Heart right ventricle (tissue), 16 donors: ENCODE measurements at regions not wholly inside any gene's neighbourhood (a gene's known extent, or its start where the extent isn't known, plus 50 kb on each side); places are given as distances from the start of the nearest gene placed in this dataset.

Experiments
- ATAC-seq, 8 donors: fragments of 200-7000 bp; cut with Tn5 transposase; one replicate each; pipeline ENCODE4 v1.9.1; 2020; ENCODE audit warnings: mild to moderate bottlenecking in 8 of 8, moderate library complexity in 8 of 8, moderate number of reproducible peaks in 1 of 8
- DNase-seq, 2 donors: peaks; one replicate each; pipeline ENCODE4 v3.0.0-alpha.2; 2020
- H3K27ac ChIP-seq, 10 donors: fragments of 200-600 bp; sonication (generic) in 2 of 10; one replicate each; pipeline versions ENCODE4 v1.5.0 to v1.8.0; 2020 to 2022; ENCODE audit warnings: mild to moderate bottlenecking in 3 of 10
- H3K27me3 ChIP-seq, 7 donors: fragments of 200-600 bp; one replicate each; pipeline ENCODE4 v1.8.0; 2021 to 2022; ENCODE audit warnings: mild to moderate bottlenecking in 2 of 7
- H3K36me3 ChIP-seq, 9 donors: fragments of 200-600 bp; sonication (generic) in 1 of 9; one replicate each; pipeline versions ENCODE4 v1.5.0 to v1.8.0; 2020 to 2022; ENCODE audit warnings: mild to moderate bottlenecking in 2 of 9
- H3K4me1 ChIP-seq, 9 donors: fragments of 200-600 bp; sonication (generic) in 1 of 9; one replicate each; pipeline versions ENCODE4 v1.5.0 to v1.8.0; 2020 to 2022; ENCODE audit warnings: mild to moderate bottlenecking in 4 of 9
- H3K4me3 ChIP-seq, 10 donors: fragments of 200-600 bp; sonication (generic) in 2 of 10; one replicate each; pipeline versions ENCODE4 v1.5.0 to v1.8.0; 2020 to 2022; ENCODE audit warnings: mild to moderate bottlenecking in 7 of 10, moderate library complexity in 2 of 10
- H3K9me3 ChIP-seq, 11 donors: fragments of 200-600 bp in 10 of 11; sonication (generic) in 2 of 11; one replicate each; pipeline versions ENCODE4 v1.5.0 to v1.8.0; 2013 to 2022; ENCODE audit warnings: mild to moderate bottlenecking in 2 of 11, control low read depth in 1 of 11, moderate library complexity in 1 of 11
- WGBS, 2 donors: extraction: QIAGEN DNeasy Blood & Tissue Kit; methylation state at CpG; one replicate each; pipeline ENCODE4 v1.1.7; 2013; ENCODE audit warnings: inconsistent platforms in 1 of 2; 5-methylcytosine and 5-hydroxymethylcytosine counted together
- intact Hi-C, 10 donors: fragments of 100-400 bp; cut with DNase I; formaldehyde crosslinking; loops; one replicate each; pipeline versions ENCODE4 v1.11.1 to v1.14.2; 2022
- TF ChIP-seq, protein P1 (sequence below), 9 donors: fragments of 200-600 bp; sonication (generic) in 2 of 9; IDR thresholded peaks; one replicate each; pipeline versions ENCODE4 v1.5.0 to v1.8.0; 2021 to 2022; ENCODE audit warnings: antibody characterized with exemption in 9 of 9, mild to moderate bottlenecking in 5 of 9, moderate library complexity in 1 of 9
- donor health status: Arrhythmogenic right ventricular cardiomyopathy.
- donor health status: ischemic (EF 13 %, LVEDD 7.1; RV severe dilation, severe dysfunction).
- donor health status: healthy with polysubstance abuse.
- donor health status: DM: no; HTN: yes; CAD: no.
- donor health status: DM: no; HTN: no; CAD: no.
- donor health status: ischemic (EF 25% LVEDD 6.9; RV normal size, moderate dysfunction).
- donor health status: ischemic (EF 25% LVEDD 5.7; RV mildly dilated, moderate dysfunction).
- donor health status: healthy.
- donor health status: DM: yes; HTN: yes; CAD: no.
- donor health status: Ischemic cardiomyopathy.
- donor health status: ischemic (EF 35%, LVEDD 5.7; RV mildly dilated, moderate dysfunction).
- donor health status: nonischemic (EF 11% LVEDD 7.7; RV severe dilation, severe dysfunction).
- donor health status: DM: yes; HTN: yes; CAD: no.
- donor health status: PGD.
- donor health status: ischemic (EF 29% LVEDD 5.4; RV normal size, mild dysfunction).
- donor health status: nonischemic (EF 23%, LVEDD 6.1; RV moderate dilation, normal function).

DNA sequence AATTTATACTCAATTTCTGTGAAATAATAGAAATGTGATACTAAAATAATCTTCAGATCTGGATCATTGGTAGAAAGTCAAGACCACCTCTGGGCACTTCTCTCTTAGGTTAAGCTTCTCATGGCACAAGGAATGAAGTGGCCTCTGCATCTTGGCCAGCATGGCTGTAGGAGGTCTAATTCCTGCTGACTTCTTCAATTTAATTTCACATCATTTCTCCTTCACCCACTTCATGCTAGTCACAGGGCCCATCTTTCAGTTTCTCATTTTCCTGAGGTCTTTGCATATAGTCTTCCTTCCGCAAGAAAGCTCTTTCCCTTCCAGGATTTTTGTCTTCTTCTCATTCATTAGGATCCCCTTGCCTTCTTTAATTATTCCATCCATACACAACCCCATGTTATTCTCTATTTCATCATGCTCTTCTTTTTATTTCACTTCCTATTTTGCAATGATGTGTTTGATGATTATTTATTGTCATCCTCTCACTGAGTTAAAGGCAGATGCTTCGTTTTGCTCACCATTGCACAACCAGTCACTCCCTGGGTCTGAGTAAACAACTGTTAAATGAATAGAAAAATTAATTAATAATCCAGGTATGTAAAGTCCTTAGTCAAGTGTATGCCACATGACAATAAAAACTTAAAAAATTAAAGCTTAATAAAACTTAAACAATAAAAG is 397.4 kb downstream of the SPRY2 start:
- intact Hi-C loops, result no loop called here

DNA sequence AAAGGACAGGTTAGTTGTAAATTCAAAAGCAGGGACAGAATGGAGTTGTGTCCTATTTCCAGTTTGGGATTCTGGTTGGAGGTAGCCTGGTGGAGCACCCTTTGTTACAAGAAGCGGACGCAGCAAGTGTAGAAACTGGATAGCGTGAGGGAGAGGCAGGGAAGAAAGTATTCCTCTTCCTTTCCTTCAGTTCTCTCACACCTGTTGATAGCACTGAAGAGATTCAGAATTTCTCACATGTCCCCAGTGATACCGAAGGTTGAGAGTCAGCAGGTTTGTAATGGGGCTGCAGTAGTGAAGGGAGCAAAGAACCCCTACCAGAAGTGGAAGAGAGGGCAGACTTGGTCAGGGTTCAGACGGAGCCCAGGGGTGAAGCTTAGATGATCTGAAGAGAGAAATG is 399.2 kb downstream of the SPRY2 start:
- Histone ChIP-seq H3K27ac (no peak overlapping the region), H3K36me3 (no peaks in the 10 kb centered on the region), H3K27me3 (no peaks in the 10 kb centered on the region), H3K4me1 (peaks cover 0 to 8% (median under 1%) of the 10 kb centered on the region in 9 donors), H3K9me3 (no peaks in the 10 kb centered on the region), H3K4me3 (no peak overlapping the region)
- TF ChIP-seq, protein P1, sequence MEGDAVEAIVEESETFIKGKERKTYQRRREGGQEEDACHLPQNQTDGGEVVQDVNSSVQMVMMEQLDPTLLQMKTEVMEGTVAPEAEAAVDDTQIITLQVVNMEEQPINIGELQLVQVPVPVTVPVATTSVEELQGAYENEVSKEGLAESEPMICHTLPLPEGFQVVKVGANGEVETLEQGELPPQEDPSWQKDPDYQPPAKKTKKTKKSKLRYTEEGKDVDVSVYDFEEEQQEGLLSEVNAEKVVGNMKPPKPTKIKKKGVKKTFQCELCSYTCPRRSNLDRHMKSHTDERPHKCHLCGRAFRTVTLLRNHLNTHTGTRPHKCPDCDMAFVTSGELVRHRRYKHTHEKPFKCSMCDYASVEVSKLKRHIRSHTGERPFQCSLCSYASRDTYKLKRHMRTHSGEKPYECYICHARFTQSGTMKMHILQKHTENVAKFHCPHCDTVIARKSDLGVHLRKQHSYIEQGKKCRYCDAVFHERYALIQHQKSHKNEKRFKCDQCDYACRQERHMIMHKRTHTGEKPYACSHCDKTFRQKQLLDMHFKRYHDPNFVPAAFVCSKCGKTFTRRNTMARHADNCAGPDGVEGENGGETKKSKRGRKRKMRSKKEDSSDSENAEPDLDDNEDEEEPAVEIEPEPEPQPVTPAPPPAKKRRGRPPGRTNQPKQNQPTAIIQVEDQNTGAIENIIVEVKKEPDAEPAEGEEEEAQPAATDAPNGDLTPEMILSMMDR (IDR thresholded peaks at IDR 0.05), result no peak
- ATAC-seq, result no peak
- DNase-seq, result no peak
- intact Hi-C loops, result no loop called here
- WGBS, 2 donors, result 90 to 96% methylated on average over 5 of the region's 5 CpGs

More for the DNA sequence above, 397.4 kb downstream of the SPRY2 start:
- no peak for DNase-seq
- TF ChIP-seq, protein P1 (IDR thresholded peaks at IDR 0.05), result no peak
- WGBS, 2 donors, result 70 to 84% methylated on average over 2 of the region's 2 CpGs
- Histone ChIP-seq H3K4me1 (no peaks in the 10 kb centered on the region), H3K9me3 (peaks cover 0 to 10% (median 0%) of the 10 kb centered on the region in 11 donors), H3K36me3 (no peaks in the 10 kb centered on the region), H3K27ac (no peak overlapping the region), H3K27me3 (no peaks in the 10 kb centered on the region), H3K4me3 (no peak overlapping the region)
- ATAC-seq, result no peak

DNA sequence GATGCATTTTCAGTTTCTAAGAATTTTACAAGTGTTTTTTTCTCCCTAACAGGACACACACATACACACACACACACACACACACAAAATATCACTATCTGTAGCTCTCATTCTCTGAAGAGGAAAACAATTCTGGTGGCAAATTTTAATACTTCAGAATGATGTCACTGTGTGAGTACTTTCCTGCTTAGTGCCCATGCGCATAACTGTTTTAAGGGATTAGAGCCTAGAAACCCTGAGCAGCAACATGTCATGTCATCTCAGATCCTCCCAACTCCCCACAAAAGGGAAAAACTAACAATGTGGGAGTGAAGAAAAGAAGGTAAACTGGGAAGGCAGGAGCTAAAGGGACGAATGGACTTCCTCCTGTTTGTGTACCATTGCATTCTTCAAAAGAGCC is 401.2 kb downstream of the SPRY2 start:
- WGBS, 2 donors, result 75 to 87% methylated on average over 2 of the region's 2 CpGs
- ATAC-seq, result no peak

DNA sequence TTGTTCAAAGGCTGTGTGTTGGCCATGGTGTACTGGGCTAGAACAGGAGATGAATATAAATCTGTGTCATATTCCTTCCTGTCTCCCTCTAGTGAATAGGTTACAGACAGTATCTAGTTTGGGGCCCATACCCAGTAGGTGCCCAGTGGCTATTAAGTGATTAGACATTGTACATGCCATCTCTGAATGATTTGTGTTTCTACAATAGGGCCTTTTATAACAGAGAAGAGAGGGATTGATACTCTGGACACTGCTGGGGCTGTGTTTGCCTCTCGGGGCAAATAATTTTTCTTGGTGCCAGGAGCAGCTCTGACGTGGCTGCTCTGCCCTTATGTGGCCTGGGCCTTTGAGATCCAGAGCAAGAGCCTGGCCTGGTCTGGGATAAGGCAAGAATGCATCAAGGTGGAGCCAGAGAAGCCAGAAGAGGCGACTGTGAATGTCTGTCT is 403.1 kb downstream of the SPRY2 start:
- Histone ChIP-seq H3K27ac (peak overlapping the region in 3 of 10 donors; percentile 63 to 75 (median 68)), H3K9me3 (no peaks in the 10 kb centered on the region), H3K4me3 (no peak overlapping the region), H3K36me3 (no peaks in the 10 kb centered on the region), H3K27me3 (no peaks in the 10 kb centered on the region), H3K4me1 (peaks cover 0 to 15% (median 12%) of the 10 kb centered on the region in 9 donors)
- TF ChIP-seq, protein P1 (IDR thresholded peaks at IDR 0.05), result no peak
- no peak for ATAC-seq
- DNase-seq, result no peak
- WGBS, 2 donors, result 78 to 88% methylated on average over 3 of the region's 3 CpGs
- intact Hi-C loops, result no loop called here

More for the DNA sequence above, 401.2 kb downstream of the SPRY2 start:
- Histone ChIP-seq H3K9me3 (no peaks in the 10 kb centered on the region), H3K4me1 (peaks cover 0 to 15% (median 12%) of the 10 kb centered on the region in 9 donors), H3K4me3 (no peak overlapping the region), H3K27ac (no peak overlapping the region), H3K36me3 (no peaks in the 10 kb centered on the region), H3K27me3 (no peaks in the 10 kb centered on the region)
- TF ChIP-seq, protein P1 (IDR thresholded peaks at IDR 0.05), result no peak
- intact Hi-C loops, result no loop called here
- no peak for DNase-seq
